ENCODE measurements at regions not wholly inside any gene's neighbourhood (a gene's known extent, or its start where the extent isn't known, plus 50 kb on each side); places are given as distances from the start of the nearest gene placed in this dataset.
"Not testable (repeated sequence)": the region's sequence is repeated elsewhere in the genome, so short reads cannot be mapped to it uniquely, and the experiment has no call there.

GRCh38 chr13:67518785-67519184 is 288.6 kb upstream of the PCDH9 start:
- TF ChIP-seq CTCF (IDR thresholded peaks at IDR 0.05) (no peak), POLR2A (IDR thresholded peaks at IDR 0.05) (no peak)
- DNase-seq (ENCODE audit: low spot score in 2 of 2): no peak
- 35 to 58% methylated on average over 1 of the region's 1 CpG for WGBS, 2 donors
- intact Hi-C loops (cut with DNase I; ENCODE audit: low total_unique reads): no loop called here
- H3K4me3 ChIP-seq (ENCODE audit: low read depth, poor library complexity, severe bottlenecking): no peak overlapping the region

DNA sequence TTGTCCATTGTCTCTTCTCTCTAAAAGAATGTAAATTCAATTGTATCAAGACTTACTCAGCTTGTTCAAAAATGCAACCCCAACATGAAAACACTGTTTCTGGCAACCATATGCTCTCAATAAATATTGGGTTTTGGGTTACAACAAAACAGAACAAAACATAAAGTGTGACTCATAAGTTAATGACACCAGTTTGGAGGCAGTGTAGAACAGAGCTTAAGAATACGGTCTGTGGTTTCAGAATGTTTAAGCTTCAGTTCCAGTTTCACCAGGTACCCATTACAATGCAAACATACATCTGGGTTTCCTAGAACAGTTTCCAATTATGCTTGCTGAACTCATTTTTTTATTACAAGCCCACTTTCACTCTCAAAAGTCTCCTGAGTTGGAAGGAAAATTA is 285.8 kb upstream of the PCDH9 start:
- 24 to 50% methylated on average over 1 of the region's 1 CpG for WGBS, 2 donors
- no peak for DNase-seq (ENCODE audit: low spot score in 2 of 2)
- TF ChIP-seq POLR2A (IDR thresholded peaks at IDR 0.05) (no peak), CTCF (IDR thresholded peaks at IDR 0.05) (no peak)
- intact Hi-C loops (cut with DNase I; ENCODE audit: low total_unique reads): no loop called here
- H3K4me3 ChIP-seq (ENCODE audit: low read depth, poor library complexity, severe bottlenecking): no peak overlapping the region

DNA sequence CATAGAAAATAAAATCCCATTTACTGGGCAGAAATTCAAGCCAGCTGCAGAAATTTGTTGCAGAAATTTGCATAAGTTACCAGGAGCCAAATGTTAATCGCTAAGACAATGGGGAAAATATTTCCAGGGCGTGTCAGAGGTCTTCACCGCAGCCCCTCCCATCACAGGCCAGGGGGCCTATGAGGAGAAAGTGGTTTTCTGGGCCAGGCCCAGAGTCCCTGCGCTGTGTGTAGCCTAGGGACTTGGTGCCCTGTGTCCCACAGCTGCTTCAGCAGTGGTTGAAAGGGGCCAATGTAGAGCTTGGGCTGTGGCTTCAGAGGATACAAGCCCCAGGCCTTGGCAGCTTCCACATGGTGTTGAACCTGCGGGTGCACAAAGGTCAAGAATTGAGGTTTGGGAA is 278.9 kb upstream of the PCDH9 start:
- WGBS, 2 donors: 77 to 78% methylated on average over 5 of the region's 5 CpGs
- TF ChIP-seq POLR2A (IDR thresholded peaks at IDR 0.05) (no peak), CTCF (IDR thresholded peaks at IDR 0.05) (no peak)

DNA sequence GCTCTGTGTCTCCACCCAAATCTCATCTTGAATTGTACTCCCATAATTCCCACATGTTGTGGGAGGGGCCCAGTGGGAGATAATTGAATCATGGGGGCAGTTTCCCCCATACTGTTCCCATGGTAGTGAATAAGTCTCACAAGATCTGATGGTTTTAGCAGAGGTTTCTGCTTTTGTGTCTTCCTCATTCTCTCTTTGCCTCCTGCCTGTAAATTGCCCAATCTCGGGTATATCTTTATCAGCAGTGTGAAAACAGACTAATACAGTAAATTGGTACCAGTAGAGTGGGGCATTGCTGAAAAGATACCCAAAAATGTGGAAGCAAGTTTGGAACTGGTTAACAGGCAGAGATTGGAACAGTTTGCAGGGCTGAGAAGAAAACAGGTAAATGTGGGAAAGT is 278.1 kb upstream of the PCDH9 start:
- 74 to 79% methylated on average over 1 of the region's 1 CpG for WGBS, 2 donors
- H3K4me3 ChIP-seq (ENCODE audit: low read depth, poor library complexity, severe bottlenecking); intact Hi-C loops (cut with DNase I; ENCODE audit: low total_unique reads); DNase-seq (ENCODE audit: low spot score in 2 of 2): not testable (repeated sequence)

More for the DNA sequence above, 278.9 kb upstream of the PCDH9 start:
- intact Hi-C loops (cut with DNase I; ENCODE audit: low total_unique reads): no loop called here
- no peak overlapping the region for H3K4me3 ChIP-seq (ENCODE audit: low read depth, poor library complexity, severe bottlenecking)
- DNase-seq (ENCODE audit: low spot score in 2 of 2): no peak

DNA sequence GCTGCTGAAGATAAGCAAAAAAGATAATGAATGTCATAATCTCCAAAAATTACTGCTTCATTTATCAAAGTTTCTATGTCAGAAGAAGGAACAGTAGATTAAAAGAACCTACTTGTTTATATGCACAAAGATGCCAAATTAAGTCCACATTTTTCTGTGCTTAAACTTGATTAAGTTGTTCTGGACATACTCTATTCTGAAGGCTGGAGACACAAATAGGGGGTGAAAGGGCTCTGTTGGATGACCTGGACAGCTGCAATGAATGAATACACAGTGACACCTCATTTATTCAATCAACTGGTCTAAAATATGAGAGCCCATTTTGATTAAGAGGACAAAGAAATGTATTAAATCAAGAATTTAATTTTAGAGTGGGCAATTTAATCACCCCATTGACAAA is 276.3 kb upstream of the PCDH9 start:
- intact Hi-C loops (cut with DNase I; ENCODE audit: low total_unique reads): no loop called here
- TF ChIP-seq CTCF (IDR thresholded peaks at IDR 0.05) (no peak), POLR2A (IDR thresholded peaks at IDR 0.05) (no peak)
- DNase-seq (ENCODE audit: low spot score in 2 of 2): no peak
- no peak overlapping the region for H3K4me3 ChIP-seq (ENCODE audit: low read depth, poor library complexity, severe bottlenecking)

DNA sequence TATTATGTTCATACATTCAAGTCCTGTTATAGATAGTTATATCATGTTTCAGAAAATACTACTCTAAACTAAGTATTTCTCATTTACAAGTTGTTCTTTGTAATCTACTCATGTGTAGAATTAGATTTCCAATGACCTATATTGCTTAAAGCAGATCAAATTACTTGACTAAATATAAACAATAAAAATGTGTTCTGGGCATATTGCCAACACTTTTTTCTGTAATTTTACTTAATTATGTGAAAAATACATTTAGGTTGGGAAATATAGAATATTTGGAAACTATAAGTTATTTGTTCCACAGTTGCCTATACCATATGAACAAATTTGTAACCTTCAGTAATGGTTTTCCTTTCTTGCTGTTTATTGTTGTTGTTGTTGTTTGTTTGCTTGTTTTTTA is 275.2 kb upstream of the PCDH9 start:
- DNase-seq (ENCODE audit: low spot score in 2 of 2): no peak
- H3K4me3 ChIP-seq (ENCODE audit: low read depth, poor library complexity, severe bottlenecking): no peak overlapping the region
- no peak for TF ChIP-seq CTCF (IDR thresholded peaks at IDR 0.05)
- TF ChIP-seq POLR2A (IDR thresholded peaks at IDR 0.05): no peak
- intact Hi-C loops (cut with DNase I; ENCODE audit: low total_unique reads): no loop called here

Measured in lower leg skin (tissue), 4 donors.